Midbrain (tissue), 1 donor: ENCODE measurements at regions not wholly inside any gene's neighbourhood (a gene's known extent, or its start where the extent isn't known, plus 50 kb on each side); places are given as distances from the start of the nearest gene placed in this dataset.

Experiments used
- DNase-seq: peaks from one replicate; lab custom pipeline; 2025; lab: John Stamatoyannopoulos, UW

GRCh38 chr14:82138431-82138830, 604.8 kb upstream of the SEL1L start:
- no peak for DNase-seq

- no peak for DNase-seq
These were observed 613.2 kb upstream of the SEL1L start for GRCh38 chr14:82146846-82147245.

- no peak for DNase-seq
These were observed 620.0 kb upstream of the SEL1L start for GRCh38 chr14:82153689-82154088.

GRCh38 chr14:82159624-82160023, 626.0 kb upstream of the SEL1L start:
- no peak for DNase-seq

- DNase-seq, result no peak
These were observed 646.5 kb upstream of the SEL1L start for GRCh38 chr14:82180139-82180538.

DNA sequence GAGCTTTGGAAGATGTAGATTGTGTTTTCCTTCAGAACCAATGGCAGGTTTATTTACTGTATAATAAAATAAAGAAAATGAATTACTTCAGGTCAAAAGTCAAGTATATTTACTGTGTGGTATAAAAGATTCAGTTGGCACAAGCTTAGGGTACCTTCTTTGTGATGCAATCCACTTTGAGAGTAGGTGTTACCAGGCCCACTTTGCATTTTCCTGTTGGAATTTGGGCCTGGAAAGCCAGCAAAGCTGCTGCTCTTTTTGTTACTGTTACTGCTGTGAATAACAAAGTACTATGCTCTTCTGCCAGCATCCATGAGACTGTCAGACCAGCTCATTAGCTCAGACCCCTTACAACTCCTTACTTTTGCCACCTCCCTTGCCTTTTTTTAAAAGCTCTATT, 649.0 kb upstream of the SEL1L start:
- no peak for DNase-seq

DNA sequence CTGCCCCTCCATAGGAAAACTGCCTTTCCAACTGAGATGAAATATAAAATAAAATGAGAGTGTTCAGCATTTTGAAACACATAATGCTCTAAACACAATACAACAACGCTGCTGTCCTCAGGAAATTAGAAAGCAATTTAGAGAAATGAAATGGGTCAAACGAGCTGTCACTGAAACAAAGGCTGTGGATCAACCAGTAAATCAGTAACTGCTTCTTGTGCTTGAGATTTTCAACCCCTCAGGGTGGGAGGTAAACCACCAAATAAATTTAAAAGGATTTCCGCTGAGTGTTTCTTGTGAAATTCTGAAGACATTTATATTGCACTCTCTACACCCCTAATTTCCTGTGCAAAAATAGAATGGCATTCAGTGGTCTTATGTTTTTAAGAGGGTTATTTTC, 657.1 kb upstream of the SEL1L start:
- no peak for DNase-seq

DNA sequence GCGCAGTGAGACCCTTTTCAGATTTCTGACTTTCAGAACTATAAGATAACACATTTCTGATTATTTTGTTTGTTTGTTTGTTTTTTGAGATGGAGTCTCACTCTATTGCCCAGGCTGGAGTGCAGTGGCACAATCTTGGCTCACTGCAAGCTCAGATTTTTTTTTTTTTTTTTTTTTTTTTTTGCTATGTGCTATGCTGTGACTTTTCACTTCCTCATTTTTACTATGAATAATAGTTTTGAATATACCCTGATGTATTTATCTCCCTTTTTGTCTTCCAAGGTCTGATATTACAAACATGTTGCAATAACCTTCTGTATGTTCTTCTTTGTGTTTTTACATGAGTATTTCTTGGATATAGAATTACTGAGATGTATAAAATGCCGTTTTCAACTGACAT, 658.7 kb upstream of the SEL1L start:
- no peak for DNase-seq

GRCh38 chr14:82223276-82223675, 689.6 kb upstream of the SEL1L start:
- no peak for DNase-seq

DNA sequence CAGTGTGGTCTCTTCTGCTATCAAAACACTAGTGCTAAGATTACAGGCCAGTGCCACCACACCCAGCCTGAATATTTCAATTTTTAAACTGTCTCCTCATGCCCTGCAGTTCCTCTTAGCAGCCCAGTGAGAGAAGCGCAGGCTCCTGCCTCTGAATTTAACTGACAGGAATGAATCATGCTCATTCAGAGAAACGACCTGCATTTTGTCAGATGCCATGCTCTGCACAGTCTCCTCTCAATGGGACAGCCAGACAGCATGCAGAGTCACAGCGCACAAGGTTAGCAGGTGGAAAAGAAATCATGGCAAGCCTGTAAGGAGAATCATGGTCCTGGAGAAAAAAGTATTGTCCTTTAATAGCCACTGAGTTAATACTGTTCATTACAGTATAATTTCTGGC, 691.0 kb upstream of the SEL1L start:
- no peak for DNase-seq

- DNase-seq, result no peak
These were observed 697.1 kb upstream of the SEL1L start for GRCh38 chr14:82230748-82231147.

DNA sequence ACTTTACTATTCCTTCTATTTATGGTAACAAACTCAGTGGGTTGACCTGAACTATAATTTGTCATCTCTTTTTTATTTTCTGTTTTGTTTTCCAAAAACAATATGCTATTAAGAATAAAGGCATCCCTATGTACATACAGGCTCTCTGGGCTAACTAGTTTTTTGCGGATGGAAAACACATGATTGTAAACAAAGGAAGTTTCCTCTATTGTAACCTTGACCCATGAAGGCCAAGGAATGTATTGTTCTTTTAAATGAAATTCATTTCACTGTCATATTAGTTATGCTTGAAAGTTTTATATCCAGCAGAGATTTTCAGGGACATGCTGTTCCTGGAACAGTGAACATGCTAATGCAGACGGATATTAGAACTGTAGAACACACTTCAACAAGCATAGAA, 705.0 kb upstream of the SEL1L start:
- DNase-seq, result no peak

- DNase-seq, result no peak
These were observed 705.6 kb upstream of the SEL1L start for GRCh38 chr14:82239223-82239622.

DNA sequence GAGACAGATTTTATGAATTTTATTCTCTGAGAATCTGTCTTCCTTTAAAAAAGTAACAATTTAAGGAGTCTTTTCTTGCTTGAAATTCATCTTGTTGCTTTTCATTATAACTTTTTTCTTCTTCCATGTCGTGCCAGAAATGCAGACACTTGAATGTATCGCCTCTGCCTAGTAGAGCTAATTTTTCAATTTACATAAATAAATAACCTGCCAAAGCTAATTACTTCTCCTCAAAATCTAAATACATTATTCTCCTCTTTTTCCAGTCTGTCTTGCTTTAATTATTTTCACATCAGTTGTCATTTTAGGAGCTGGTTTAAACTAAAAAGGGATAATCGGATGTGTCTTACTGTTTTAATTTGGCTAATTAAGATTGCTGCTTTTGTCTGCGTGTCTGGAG, 711.1 kb upstream of the SEL1L start:
- DNase-seq, result no peak

GRCh38 chr14:82251494-82251893, 717.8 kb upstream of the SEL1L start:
- no peak for DNase-seq

- no peak for DNase-seq
These were observed 736.6 kb upstream of the SEL1L start for GRCh38 chr14:82270286-82270685.

- DNase-seq, result no peak
These were observed 765.2 kb upstream of the SEL1L start for GRCh38 chr14:82298811-82299210.

DNA sequence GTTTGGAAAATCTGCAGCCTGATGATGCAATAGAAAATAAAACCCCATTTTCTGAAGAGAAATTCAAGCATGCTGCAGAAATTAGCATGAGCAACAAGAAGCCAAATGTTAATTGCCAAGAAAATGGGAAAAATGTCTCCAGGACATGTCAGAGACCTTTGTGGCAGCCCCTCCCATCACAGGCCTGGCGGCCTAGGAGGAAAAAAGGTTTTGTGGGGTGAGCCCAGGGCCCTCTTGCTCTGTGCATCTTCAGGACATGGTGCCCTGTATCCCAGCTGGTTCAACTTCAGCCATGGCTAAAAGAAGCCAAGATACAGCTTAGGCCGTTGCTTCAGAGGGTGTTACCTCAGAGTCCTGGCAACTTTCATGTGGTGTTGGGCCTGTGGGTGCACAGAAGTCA, 775.5 kb upstream of the SEL1L start:
- no peak for DNase-seq

DNA sequence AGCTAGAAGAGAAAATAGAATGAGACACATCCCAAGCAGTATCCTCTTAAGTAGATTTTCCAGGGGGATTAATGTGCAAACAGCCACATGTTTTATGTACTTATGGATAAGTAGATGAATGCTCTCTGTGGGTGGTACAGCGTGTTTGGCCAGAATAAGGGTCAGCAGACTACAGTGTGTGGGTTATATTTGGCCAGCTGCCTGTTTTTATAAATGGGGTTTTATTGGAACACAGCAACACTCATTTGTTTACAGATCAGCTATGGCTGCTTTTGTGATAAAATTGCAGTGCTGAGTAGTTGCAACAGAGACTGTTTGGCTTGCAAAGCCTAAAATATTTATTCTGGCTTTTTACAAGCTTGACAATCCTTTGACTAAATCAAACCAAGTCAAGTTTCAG, 780.2 kb upstream of the SEL1L start:
- no peak for DNase-seq

DNA sequence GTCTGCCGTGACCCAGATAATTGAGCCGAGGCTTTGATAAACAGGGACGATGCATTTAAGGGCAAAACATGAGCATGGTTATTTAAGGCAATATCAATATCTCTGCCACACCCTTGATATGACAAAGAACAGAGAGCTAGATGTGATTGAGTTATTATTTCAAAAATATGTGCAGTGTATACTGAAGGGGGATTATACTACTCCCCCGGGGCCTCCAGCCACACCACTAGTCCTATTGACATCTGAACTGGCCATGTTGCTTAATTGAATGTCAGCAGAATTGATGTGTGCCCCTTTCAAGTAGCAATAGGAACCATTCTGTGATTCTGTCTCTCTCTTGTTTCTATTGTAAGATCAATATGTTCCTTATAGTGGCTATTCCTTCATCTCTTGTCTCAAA, 794.8 kb upstream of the SEL1L start:
- DNase-seq, result no peak

GRCh38 chr14:82341261-82341810, 807.7 kb upstream of the SEL1L start:
- DNase-seq, result no peak

DNA sequence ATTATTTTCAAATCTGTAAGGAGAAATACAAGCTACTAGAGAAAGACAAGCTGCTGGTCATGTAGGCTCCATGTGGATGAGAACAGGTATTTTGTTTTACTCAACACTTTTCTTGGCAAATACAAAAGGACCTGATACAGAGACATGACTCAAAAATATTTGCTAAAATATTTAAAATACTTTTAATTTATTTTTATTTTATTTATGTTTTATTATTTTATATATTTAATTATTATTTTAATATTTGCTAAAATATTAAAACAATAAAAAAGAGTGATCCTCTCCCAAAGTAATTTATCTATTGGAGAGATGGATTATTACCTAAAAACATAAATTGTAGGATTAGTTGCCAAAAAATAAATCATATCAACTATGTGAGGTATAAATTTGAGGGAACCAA, 808.9 kb upstream of the SEL1L start:
- no peak for DNase-seq

- DNase-seq, result no peak
These were observed 811.5 kb upstream of the SEL1L start for GRCh38 chr14:82345184-82345583.

- DNase-seq, result no peak
These were observed 820.5 kb upstream of the SEL1L start for GRCh38 chr14:82354126-82354525.

DNA sequence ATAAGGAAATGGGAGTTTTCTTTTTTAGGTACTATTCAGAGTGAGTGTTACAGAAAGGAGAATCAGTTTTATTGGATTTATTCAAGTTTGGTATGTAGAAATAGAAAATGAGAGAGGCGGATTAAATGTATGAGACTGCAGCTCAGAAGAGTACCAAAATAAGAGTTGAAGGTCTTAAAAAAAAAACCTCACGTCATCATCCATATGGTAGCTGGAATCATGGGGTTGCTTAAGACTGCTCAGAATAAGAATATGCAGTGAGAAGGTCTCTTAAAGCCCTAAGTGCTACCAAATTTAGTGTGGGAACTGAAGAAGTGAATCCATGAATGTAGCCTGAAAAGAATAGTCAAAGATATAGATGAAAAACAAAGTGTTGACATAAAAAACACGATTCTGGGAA, 825.5 kb upstream of the SEL1L start:
- no peak for DNase-seq
